GM19351 (cell line): ENCODE measurements at regions not wholly inside any gene's neighbourhood (a gene's known extent, or its start where the extent isn't known, plus 50 kb on each side); places are given as distances from the start of the nearest gene placed in this dataset.

Source experiments
- ATAC-seq: cut with Tn5 transposase; IDR thresholded peaks from one replicate; pipeline ENCODE4 v1.9.1; 2021; ENCODE audit warnings: mild to moderate bottlenecking, moderate library complexity; ENCODE audit not compliant: unreplicated experiment

- ATAC-seq, result no peak
Measured at GRCh38 chr2:118477111-118477862, 370.2 kb downstream of the EN1 start.

GRCh38 chr2:118475622-118476205 lies 371.7 kb downstream of the EN1 start:
- ATAC-seq, result no peak

GRCh38 chr2:118474541-118474920 lies 372.9 kb downstream of the EN1 start:
- ATAC-seq, result no peak

GRCh38 chr2:118473846-118474540 lies 373.5 kb downstream of the EN1 start:
- no peak for ATAC-seq

- no peak for ATAC-seq
Measured at GRCh38 chr2:118473241-118473640, 374.2 kb downstream of the EN1 start.

- ATAC-seq, result no peak
Measured at GRCh38 chr2:118470297-118470696, 377.2 kb downstream of the EN1 start.

- no peak for ATAC-seq
Measured at GRCh38 chr2:118469103-118469502, 378.3 kb downstream of the EN1 start.

- no peak for ATAC-seq
Measured at GRCh38 chr2:118464546-118465265, 376.4 kb downstream of the INSIG2 start.

- no peak for ATAC-seq
Measured at GRCh38 chr2:118464046-118464445, 375.8 kb downstream of the INSIG2 start.

- no peak for ATAC-seq
Measured at GRCh38 chr2:118460425-118460824, 372.2 kb downstream of the INSIG2 start.

- ATAC-seq, result no peak
Measured at GRCh38 chr2:118459426-118459825, 371.2 kb downstream of the INSIG2 start.

- no peak for ATAC-seq
Measured at GRCh38 chr2:118457951-118458350, 369.7 kb downstream of the INSIG2 start.

GRCh38 chr2:118449401-118449800 lies 361.1 kb downstream of the INSIG2 start:
- ATAC-seq, result no peak

GRCh38 chr2:118443596-118443995 lies 355.3 kb downstream of the INSIG2 start:
- no peak for ATAC-seq

GRCh38 chr2:118442996-118443553 lies 354.8 kb downstream of the INSIG2 start:
- ATAC-seq, result no peak

GRCh38 chr2:118442046-118442445 lies 353.8 kb downstream of the INSIG2 start:
- ATAC-seq, result no peak

- no peak for ATAC-seq
Measured at GRCh38 chr2:118440404-118441098, 352.3 kb downstream of the INSIG2 start.

- ATAC-seq, result no peak
Measured at GRCh38 chr2:118437501-118437900, 349.2 kb downstream of the INSIG2 start.

GRCh38 chr2:118431997-118432396 lies 343.7 kb downstream of the INSIG2 start:
- no peak for ATAC-seq

- ATAC-seq, result no peak
Measured at GRCh38 chr2:118431586-118431985, 343.3 kb downstream of the INSIG2 start.

GRCh38 chr2:118431165-118431517 lies 342.9 kb downstream of the INSIG2 start:
- ATAC-seq, result no peak
